ENCODE measurements at regions not wholly inside any gene's neighbourhood (a gene's known extent, or its start where the extent isn't known, plus 50 kb on each side); places are given as distances from the start of the nearest gene placed in this dataset.

- TF ChIP-seq CTCF (conservative IDR thresholded peaks at IDR 0.05) (no peak), ZFX (IDR thresholded peaks at IDR 0.05) (no peak)
Observed at GRCh38 chr1:222065234-222065633, 323.3 kb upstream of the DUSP10 start.

Data from C4-2B (cell line).